ENCODE measurements at regions not wholly inside any gene's neighbourhood (a gene's known extent, or its start where the extent isn't known, plus 50 kb on each side); places are given as distances from the start of the nearest gene placed in this dataset.

GRCh38 chr2:144659731-144660275 is 139.9 kb upstream of the ZEB2 start:
- TF ChIP-seq CTCF (conservative IDR thresholded peaks at IDR 0.05), result no peak
- H3K9ac ChIP-seq (ENCODE audit: extremely low read depth, insufficient read length, low read length), result no peak overlapping the region

More at GRCh38 chr2:144659731-144660275, 139.9 kb upstream of the ZEB2 start:
- Histone ChIP-seq H3K4me2 (ENCODE audit: insufficient read depth, insufficient read length, low read length) (no peak overlapping the region), H3K27ac (ENCODE audit: insufficient read length, low read depth, low read length) (no peak overlapping the region), H2AK5ac (ENCODE audit: insufficient read length, low read length) (no peak overlapping the region), H2BK5ac (ENCODE audit: insufficient read length, low read length) (no peak overlapping the region), H3K79me2 (ENCODE audit: insufficient read depth, low read length) (no peaks in the 10 kb centered on the region; the same call in 1 of the 2 replicates), H3T11ph (ENCODE audit: low read length) (no peak overlapping the region), H3K79me1 (ENCODE audit: insufficient read depth, low read depth, low read length, poor library complexity, severe bottlenecking) (no peaks in the 10 kb centered on the region), H2BK120ac (ENCODE audit: low read depth, low read length, poor library complexity, severe bottlenecking) (no peak overlapping the region), H3K27me3 (ENCODE audit: insufficient read depth, low read length) (no peaks in the 10 kb centered on the region), H3K9me3 (ENCODE audit: control insufficient read depth, low read depth, low read length) (no peaks in the 10 kb centered on the region), H4K8ac (replicated peaks; ENCODE audit: insufficient read length, low read depth, low read length) (no peak overlapping the region), H3K14ac (ENCODE audit: insufficient read depth, low read length) (no peak overlapping the region), H2AFZ (ENCODE audit: low read length) (no peak overlapping the region), H4K5ac (ENCODE audit: insufficient read length, low read depth, low read length) (no peak overlapping the region), H3K56ac (ENCODE audit: insufficient read length, low read depth, low read length) (no peak overlapping the region), H4K20me1 (ENCODE audit: control insufficient read depth, insufficient read depth, insufficient read length) (no peaks in the 10 kb centered on the region), H2BK20ac (ENCODE audit: low read depth, low read length, poor library complexity, severe bottlenecking) (no peak overlapping the region), H3K23ac (ENCODE audit: insufficient read length, low read depth, low read length) (no peak overlapping the region), H3K4me1 (ENCODE audit: insufficient read depth, low read length) (no peaks in the 10 kb centered on the region; the same call in 1 of the 2 replicates), H3K4ac (ENCODE audit: low read depth, low read length) (no peak overlapping the region), H3K18ac (ENCODE audit: insufficient read length, low read depth, low read length) (no peak overlapping the region), H2BK15ac (ENCODE audit: low read depth, low read length) (no peak overlapping the region), H2BK12ac (ENCODE audit: insufficient read length, low read depth, low read length) (no peak overlapping the region), H3K23me2 (ENCODE audit: insufficient read length, low read depth, low read length, poor library complexity, severe bottlenecking) (no peaks in the 10 kb centered on the region), H4K91ac (ENCODE audit: insufficient read length, low read depth, low read length) (no peak overlapping the region)
- H3K36me3 Mint-ChIP-seq (ENCODE audit: insufficient read depth in 1 of 3, low read depth in 3 of 3), result no peaks in the 10 kb centered on the region
- no peak for DNase-seq
- H3K4me3 Mint-ChIP-seq, result no peak overlapping the region
- H3K27ac Mint-ChIP-seq, result no peak overlapping the region
- H3K9me3 Mint-ChIP-seq, result no peaks in the 10 kb centered on the region
- H3K27me3 Mint-ChIP-seq (ENCODE audit: low read depth), result no peaks in the 10 kb centered on the region
- WGBS (ENCODE audit: extremely low coverage, insufficient read length, low lambda C conversion rate), result no CpG with 5 or more reads among the region's 10 CpGs
- H3K4me1 Mint-ChIP-seq, result peaks cover 15 to 21% of the 10 kb centered on the region in 2 experiments
